ENCODE measurements at regions not wholly inside any gene's neighbourhood (a gene's known extent, or its start where the extent isn't known, plus 50 kb on each side); places are given as distances from the start of the nearest gene placed in this dataset.
A peak's percentile ranks its signal among the peaks of the same experiment; 100 is the strongest.
"Not testable (repeated sequence)": the region's sequence is repeated elsewhere in the genome, so short reads cannot be mapped to it uniquely, and the experiment has no call there.

DNA sequence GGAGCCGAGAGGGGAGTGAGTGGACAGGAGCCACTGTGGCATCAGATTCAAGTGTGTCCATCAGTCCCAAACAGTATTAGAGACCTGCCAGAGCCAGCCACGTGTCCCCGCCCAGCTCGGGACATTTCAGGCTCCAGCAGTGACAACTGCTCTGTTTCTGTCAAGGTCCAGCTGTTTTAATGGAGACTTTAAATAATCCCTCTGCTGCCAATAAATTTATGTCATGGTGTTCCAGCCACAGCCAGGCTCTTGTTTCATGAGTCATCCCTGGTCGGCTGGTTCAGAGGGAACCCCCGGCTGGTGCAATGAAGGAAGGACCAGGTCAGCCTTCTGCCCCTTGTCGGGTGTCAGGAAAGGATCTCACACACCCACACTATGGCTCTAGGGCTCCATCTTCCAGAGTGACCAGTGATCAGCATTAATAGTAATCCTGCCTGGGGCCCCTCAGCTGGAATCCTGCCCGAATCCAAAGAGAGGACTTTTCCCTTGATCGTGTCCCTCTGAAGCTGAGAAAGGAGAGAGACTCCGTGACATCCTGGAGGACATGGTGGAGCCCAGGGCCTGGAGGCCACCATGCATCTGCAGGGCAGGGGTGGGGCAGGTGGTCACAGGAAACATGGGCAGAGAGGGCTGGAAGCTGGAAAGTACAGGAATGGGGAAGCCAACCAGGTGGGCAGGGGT, 197.3 kb downstream of the MATN1 start:
- DNase-seq, result no peak

- no peak for DNase-seq
Observed at GRCh38 chr1:30525631-30525970, 197.8 kb downstream of the MATN1 start.

GRCh38 chr1:30524840-30525617, 198.4 kb downstream of the MATN1 start:
- DNase-seq, result no peak

- not testable (repeated sequence) for DNase-seq
Observed at GRCh38 chr1:30524025-30524555, 199.3 kb downstream of the MATN1 start.

- DNase-seq, result no peak
Observed at GRCh38 chr1:30523055-30524020, 200.0 kb downstream of the MATN1 start.

DNA sequence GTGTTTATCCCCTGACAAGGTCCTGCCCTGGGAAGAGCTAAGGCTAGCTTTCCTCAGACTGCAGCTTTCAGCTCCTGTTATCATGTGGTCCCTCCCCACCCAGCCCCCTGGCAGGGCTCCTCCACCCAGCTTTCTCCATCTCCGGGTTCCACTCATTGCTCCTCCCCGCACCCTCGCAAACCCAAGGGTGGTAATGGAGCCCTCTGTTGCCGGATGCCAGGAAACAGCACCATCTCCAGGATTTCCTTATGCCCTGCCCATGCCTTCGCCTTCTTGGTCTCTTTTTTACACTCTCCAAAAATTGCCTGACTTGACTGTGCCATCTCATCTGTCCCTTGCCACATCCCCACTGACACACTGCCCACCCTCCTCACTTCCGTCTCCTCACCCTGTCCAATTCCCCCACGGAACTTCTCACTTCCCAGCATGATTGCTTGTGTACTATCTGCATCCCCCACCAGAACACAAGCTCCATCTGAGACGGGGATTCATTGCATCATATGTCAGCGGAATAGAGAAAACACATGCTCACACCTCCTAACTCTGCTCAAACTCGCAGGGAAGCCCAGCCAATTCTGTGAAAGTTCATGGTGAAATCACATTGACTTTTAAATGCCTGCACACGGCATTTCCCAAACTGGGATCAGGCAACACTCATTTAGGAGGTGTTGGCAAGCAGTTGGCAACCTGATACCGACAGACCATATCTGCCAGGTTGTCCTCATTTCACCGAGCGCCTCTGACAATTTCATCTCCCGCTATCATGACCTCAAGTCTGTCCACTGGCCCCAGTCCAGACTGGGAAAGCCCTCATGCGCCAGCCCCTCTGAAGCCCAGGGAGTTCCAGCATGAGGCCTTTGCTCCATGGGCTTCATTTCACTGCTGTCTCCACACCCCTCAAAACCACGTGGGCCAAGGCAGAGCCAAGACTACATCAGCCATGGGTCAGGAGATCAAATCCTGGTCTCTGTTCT, 201.1 kb downstream of the MATN1 start:
- DNase-seq, result no peak

DNA sequence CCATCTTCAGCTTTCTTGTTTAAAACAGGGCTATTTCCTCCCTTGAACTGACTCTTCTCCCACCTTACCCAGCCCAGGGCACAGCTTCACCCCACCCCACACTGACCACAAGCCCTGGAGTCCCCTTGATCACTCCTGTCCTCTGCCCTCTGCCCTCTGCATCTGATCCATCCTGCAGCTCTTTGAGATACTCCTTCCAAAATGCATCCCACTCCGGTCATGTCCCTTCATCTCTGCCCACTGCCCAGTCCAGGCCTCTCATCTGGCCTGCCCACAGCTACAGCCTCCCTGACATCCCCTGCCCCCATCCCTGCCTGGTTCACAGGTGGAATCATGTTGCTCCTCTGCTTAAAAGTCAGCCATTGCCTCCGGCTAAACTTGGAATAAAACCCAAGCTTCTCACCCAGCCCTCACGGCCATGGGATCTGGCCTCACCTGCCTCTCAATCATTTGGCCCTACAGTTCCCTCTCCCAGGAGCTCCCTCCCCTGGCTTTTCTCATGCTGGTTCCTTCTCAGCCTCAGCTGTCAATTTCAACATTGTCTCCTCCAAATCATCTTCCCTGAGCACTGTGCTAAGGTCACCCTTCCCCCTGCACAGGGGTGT, 202.0 kb downstream of the MATN1 start:
- no peak for DNase-seq

- no peak for DNase-seq
Observed at GRCh38 chr1:30520476-30520875, 202.9 kb downstream of the MATN1 start.

- DNase-seq, result no peak
Observed at GRCh38 chr1:30519201-30519763, 204.1 kb downstream of the MATN1 start.

- DNase-seq, result no peak
Observed at GRCh38 chr1:30518696-30519095, 204.7 kb downstream of the MATN1 start.

DNA sequence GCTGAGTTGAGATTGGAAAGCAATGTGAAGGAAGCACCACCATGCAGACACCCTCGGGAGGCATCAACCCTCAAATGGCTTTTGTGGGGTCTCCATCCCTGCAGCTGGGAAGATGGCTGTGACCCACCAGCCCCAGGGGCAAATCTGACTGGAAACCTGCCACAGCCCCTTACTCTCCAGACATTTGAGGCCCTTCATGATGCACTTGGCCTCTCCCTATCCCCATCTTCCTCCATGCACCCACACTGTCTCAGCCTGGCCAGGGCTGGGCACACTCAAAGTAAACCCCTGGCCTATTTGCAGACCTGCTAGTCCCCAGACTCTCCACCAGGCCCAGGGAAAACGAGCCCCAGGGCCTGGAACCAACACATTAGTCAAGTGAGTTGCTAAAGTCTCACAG, 205.2 kb downstream of the MATN1 start:
- DNase-seq, result no peak

DNA sequence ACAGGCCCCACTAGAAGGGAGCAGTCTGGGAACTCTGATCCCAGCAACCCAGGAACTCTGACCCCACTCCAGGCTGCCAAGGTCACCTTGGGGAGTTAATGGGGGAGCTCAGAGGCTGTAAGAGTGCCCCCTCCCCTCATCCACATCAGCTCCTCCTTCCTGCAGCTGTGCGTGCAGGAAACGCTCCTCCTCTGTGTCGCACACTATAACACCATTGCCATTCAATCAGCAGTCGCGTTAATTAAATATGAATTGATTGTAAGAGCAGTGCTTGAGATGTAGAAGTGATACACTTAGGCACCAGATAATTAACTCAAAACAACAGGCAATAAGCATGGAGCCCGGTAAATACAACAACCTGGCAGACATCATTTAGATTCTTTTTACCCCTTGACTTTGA, 205.7 kb downstream of the MATN1 start:
- DNase-seq, result not testable (repeated sequence)

DNA sequence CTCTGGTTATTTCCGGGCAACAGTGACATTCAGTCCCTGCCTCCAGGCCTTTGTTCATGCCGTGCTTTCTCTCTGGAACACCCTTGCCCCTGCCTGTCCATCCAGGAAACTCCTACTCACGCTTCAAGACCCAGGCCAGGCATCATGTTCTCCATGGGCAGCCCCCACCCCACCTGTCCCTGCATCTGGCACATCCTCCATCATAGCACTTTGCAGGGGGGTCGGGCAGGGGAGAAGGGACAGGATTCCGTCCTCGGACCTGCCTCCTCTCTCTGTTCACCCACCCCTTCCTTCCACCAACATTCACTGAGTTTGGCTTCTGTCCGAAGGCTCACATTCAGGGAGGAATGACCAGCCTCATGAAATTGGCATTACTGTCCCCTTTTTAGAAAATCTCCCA, 206.1 kb downstream of the MATN1 start:
- DNase-seq, result not testable (repeated sequence)

- no peak for DNase-seq
Observed at GRCh38 chr1:30516485-30516858, 206.9 kb downstream of the MATN1 start.

DNA sequence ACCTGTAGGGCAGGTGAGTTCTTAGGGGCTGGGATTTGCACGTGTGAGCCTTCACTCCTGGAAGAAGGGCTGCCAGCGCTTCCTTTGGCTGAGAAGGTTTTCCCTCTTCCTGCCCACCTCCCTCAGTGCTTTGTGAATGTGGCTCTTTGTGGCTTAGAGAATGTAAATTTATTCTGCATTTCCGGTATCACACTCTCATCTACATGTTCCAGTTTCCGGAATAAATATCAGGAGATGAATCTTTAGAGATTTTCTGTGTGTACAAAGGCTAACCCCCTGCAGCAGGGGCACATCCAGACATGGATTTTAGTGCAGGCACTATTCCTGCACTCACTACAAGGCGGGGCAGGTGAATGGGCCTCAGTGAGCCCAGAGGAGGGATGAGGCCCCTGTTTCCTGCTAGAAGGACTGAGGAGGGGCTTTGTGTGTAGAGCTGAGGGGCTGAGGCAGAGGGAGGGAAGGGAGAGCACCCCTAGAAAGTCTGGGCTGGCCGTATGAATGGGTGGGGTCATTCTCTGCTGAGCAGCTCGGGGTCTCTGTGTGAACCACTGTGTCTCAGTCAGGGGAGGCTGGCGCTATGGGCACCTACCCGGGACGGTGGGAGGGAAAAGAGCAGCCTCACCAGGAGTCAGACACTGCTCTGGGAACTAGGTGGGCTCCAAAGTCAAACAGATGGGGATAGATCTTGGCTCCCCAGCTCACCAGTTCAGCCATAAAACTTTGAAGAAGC, 207.5 kb downstream of the MATN1 start:
- no peak for DNase-seq

DNA sequence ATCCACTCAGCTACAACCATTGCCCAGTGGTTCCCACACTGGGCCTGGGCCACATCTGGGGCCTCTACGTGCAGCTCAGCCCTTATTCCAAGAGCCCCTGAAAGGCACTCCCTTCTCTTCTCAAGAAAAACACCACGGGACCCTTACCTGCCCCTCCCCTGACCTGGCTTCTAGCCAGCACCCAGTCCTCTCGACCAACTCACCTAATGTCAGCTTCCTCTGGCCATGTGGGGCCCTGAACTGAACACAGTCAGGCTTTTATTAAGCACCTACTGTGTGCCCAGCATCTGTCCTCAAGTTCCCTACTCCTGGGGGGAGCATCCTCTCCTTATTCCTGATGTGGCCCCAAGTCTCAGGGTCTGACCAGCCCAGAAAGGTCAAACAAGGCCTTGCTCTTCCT, 208.4 kb downstream of the MATN1 start:
- DNase-seq, result peak in 1 of 2 donors; percentile 4

DNA sequence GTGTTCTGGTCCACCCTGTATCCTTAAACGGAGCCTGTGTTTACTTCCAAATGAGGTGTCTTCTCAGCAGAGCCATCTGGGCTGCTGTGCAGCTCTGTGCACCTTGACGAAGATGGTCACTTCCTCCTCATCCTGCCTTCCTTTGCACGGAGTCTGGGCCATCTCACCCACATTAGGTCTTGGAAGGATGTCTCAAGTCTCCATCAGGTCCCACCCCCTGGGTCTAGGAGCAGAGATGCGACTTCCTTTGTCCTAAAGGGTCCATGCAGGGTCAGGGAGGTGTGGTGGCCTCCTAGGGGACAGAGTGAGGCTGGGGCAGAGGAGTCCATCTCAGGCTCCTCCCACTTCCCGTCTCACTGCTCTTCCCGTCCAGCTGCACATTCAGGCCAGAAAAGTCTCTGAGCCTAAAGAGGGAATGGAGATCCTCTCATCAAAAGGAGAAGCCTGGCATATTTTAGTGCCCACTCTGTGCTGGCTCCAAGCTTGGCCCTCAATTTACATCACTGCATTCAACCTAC, 209.2 kb downstream of the MATN1 start:
- no peak for DNase-seq

GRCh38 chr1:30513396-30514136, 209.8 kb downstream of the MATN1 start:
- DNase-seq, result peak in 1 of 2 donors; percentile 11

DNA sequence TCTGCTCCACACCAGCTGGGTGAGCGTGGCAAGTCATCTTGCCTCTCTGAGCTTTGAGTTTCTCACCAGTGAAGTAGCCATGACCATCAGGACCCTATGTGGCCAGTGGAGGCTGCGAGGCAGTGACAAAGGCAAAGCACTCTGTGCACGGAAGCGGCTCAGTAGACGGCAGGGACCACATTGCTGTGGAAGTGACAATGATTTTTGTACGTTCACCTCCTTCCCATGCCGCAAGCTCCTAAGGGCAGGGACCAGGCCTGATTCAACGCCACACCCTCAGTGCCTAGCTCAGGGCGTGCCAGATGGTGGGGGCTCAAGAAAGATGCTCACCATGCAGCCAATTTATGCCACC, 210.5 kb downstream of the MATN1 start:
- DNase-seq, result no peak
